ENCODE measurements at regions not wholly inside any gene's neighbourhood (a gene's known extent, or its start where the extent isn't known, plus 50 kb on each side); places are given as distances from the start of the nearest gene placed in this dataset.

DNA sequence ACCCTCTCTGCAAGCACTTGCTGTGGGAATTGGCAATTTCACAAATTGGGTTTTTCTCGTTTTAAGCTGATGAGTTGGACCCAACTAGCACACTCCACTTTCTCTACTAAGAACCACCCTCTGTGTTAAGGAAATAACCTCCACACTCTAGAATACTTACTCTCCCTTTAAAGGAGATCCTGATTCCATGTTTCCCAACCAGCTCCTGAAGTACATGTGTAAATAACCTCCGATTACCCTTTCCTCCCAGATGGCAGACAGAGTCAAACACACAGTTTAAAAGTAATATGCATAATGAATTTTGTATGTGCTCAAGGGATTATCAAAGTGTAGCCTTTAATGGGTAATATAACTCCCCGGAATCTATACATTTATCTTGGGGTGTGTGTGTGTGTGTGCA lies 171.3 kb upstream of the OSR1 start:
- ATAC-seq (no peak), FAIRE-seq (no peak), DNase-seq (ENCODE audit: low read depth, low spot score) (no peak)
- H2AFZ ChIP-seq (ENCODE audit: control insufficient read depth, low read depth, low read length) = no peak overlapping the region
- no TSS peak for BruUV-seq (replicated peaks)
- no peak overlapping the region for H3K27ac ChIP-seq (ENCODE audit: control insufficient read depth, insufficient read depth)
- intact Hi-C loops (cut with micrococcal nuclease; ENCODE audit: unreplicated experiment) = no loop called here
- no peaks in the 10 kb centered on the region for H3K27me3 ChIP-seq (replicated peaks in 1 of 2; ENCODE audit: control insufficient read depth in 2 of 2, insufficient read depth in 2 of 2, low read length in 1 of 2)
- SMC1A ChIA-PET (ENCODE audit: uncharacterized antibody, unreplicated experiment) = no interaction called here
- H3K9me3 ChIP-seq (replicated peaks; ENCODE audit: control insufficient read depth, insufficient read depth, low read length) = no peaks in the 10 kb centered on the region
- H3K9ac ChIP-seq (ENCODE audit: control insufficient read depth, insufficient read depth, low read length) = no peak overlapping the region
- no peaks in the 10 kb centered on the region for H4K20me1 ChIP-seq (ENCODE audit: control insufficient read depth, insufficient read depth)
- TF ChIP-seq, protein P1, sequence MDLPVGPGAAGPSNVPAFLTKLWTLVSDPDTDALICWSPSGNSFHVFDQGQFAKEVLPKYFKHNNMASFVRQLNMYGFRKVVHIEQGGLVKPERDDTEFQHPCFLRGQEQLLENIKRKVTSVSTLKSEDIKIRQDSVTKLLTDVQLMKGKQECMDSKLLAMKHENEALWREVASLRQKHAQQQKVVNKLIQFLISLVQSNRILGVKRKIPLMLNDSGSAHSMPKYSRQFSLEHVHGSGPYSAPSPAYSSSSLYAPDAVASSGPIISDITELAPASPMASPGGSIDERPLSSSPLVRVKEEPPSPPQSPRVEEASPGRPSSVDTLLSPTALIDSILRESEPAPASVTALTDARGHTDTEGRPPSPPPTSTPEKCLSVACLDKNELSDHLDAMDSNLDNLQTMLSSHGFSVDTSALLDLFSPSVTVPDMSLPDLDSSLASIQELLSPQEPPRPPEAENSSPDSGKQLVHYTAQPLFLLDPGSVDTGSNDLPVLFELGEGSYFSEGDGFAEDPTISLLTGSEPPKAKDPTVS (IDR thresholded peaks at IDR 0.05; ENCODE audit: low read depth, low read length) = no peak
- TF ChIP-seq ZZZ3 (IDR thresholded peaks at IDR 0.05; ENCODE audit: control insufficient read depth, insufficient read length, low read depth) = no peak
- no peak for TF ChIP-seq CHD1 (IDR thresholded peaks at IDR 0.05; ENCODE audit: low read depth, low read length)
- TF ChIP-seq SMAD5 (IDR thresholded peaks at IDR 0.05; ENCODE audit: low read depth) = no peak
- no peak for TF ChIP-seq POLR2AphosphoS5 (IDR thresholded peaks at IDR 0.05; ENCODE audit: low read length)
- TF ChIP-seq, protein P2, sequence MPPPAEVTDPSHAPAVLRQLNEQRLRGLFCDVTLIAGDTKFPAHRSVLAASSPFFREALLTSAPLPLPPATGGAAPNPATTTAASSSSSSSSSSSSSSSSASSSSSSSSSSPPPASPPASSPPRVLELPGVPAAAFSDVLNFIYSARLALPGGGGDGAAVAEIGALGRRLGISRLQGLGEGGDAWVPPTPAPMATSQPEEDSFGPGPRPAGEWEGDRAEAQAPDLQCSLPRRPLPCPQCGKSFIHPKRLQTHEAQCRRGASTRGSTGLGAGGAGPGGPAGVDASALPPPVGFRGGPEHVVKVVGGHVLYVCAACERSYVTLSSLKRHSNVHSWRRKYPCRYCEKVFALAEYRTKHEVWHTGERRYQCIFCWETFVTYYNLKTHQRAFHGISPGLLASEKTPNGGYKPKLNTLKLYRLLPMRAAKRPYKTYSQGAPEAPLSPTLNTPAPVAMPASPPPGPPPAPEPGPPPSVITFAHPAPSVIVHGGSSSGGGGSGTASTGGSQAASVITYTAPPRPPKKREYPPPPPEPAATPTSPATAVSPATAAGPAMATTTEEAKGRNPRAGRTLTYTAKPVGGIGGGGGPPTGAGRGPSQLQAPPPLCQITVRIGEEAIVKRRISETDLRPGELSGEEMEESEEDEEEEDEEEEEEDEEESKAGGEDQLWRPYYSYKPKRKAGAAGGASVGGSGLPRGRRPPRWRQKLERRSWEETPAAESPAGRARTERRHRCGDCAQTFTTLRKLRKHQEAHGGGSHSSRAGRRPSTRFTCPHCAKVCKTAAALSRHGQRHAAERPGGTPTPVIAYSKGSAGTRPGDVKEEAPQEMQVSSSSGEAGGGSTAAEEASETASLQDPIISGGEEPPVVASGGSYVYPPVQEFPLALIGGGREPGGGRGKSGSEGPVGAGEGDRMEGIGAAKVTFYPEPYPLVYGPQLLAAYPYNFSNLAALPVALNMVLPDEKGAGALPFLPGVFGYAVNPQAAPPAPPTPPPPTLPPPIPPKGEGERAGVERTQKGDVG (CRISPR knock-in tag; IDR thresholded peaks at IDR 0.05) = no peak
- no peak for TF ChIP-seq NR2C2 (IDR thresholded peaks at IDR 0.05; ENCODE audit: borderline replicate concordance, control insufficient read depth, insufficient read length, low read depth)
- no peak for TF ChIP-seq PAX8 (IDR thresholded peaks at IDR 0.05)
- TF ChIP-seq TAF1 (IDR thresholded peaks at IDR 0.05; ENCODE audit: borderline replicate concordance, low read depth, low read length) = no peak
- TF ChIP-seq LARP7 (IDR thresholded peaks at IDR 0.05) = no peak
- TF ChIP-seq EP300 (IDR thresholded peaks at IDR 0.05; ENCODE audit: borderline replicate concordance in 1 of 2, control insufficient read depth in 1 of 2, low read depth in 2 of 2, low read length in 2 of 2) = no peak
- no peaks in the 10 kb centered on the region for H3K79me2 ChIP-seq (ENCODE audit: control insufficient read depth, insufficient read depth, low read length)
- RAD21 ChIA-PET (ENCODE audit: unreplicated experiment) = no interaction called here
- H3K4me3 ChIP-seq = no peak overlapping the region
- no peaks in the 10 kb centered on the region for H3K4me1 ChIP-seq (ENCODE audit: control insufficient read depth, insufficient read depth, low read length)
- CTCF ChIA-PET = interaction anchor here (0.9 kb wide), 1 partner anchor 23 kb away, joined by 3 read pairs; no protein-coding TSS in a partner anchor
- H3K4me2 ChIP-seq (ENCODE audit: control insufficient read depth, insufficient read depth) = no peak overlapping the region
- 14% methylated on average over 3 of the region's 3 CpGs for WGBS (ENCODE audit: insufficient coverage, insufficient replicate concordance, low lambda C conversion rate, missing lambda C conversion rate)
- POLR2A ChIA-PET = no interaction called here
- H3K36me3 ChIP-seq (ENCODE audit: control insufficient read depth in 2 of 2, insufficient read depth in 2 of 2, low read length in 1 of 2) = no peaks in the 10 kb centered on the region
- in situ Hi-C loops (cut with MboI) = no loop called here

All from GM12878 (cell line).